Type B pancreatic cell (in vitro differentiated cells): ENCODE measurements at regions not wholly inside any gene's neighbourhood (a gene's known extent, or its start where the extent isn't known, plus 50 kb on each side); places are given as distances from the start of the nearest gene placed in this dataset.

Experiments
- DNase-seq: peaks from one replicate; pipeline ENCODE4 v3.0.0; 2021; ENCODE audit warnings: mixed read lengths; ENCODE audit not compliant: unreplicated experiment; ENCODE audit errors: extremely low spot score
- H3K27ac Mint-ChIP-seq: 2 replicates; pipeline ENCODE4 v1.8.0; 2021; ENCODE audit warnings: mild to moderate bottlenecking, mixed read lengths
- H3K27me3 Mint-ChIP-seq: 2 replicates; pipeline ENCODE4 v1.8.0; 2021; ENCODE audit warnings: mixed read lengths
- H3K36me3 Mint-ChIP-seq: 2 replicates; pipeline ENCODE4 v1.8.0; 2021; ENCODE audit warnings: mixed read lengths
- H3K4me1 Mint-ChIP-seq: one replicate; pipeline ENCODE4 v1.8.0; 2021; ENCODE audit warnings: mixed read lengths; ENCODE audit not compliant: unreplicated experiment
- H3K4me3 Mint-ChIP-seq: 2 replicates; pipeline ENCODE4 v1.8.0; 2021; ENCODE audit warnings: mild to moderate bottlenecking, mixed read lengths
- H3K9me3 Mint-ChIP-seq: 2 replicates; pipeline ENCODE4 v1.8.0; 2021; ENCODE audit warnings: mixed read lengths
- TF ChIP-seq, protein P1 (sequence below): fragments of 200-600 bp; sonication (generic); conservative IDR thresholded peaks from 2 replicates; pipeline ENCODE4 v1.5.0; 2021; ENCODE audit warnings: antibody characterized with exemption, mild to moderate bottlenecking

DNA sequence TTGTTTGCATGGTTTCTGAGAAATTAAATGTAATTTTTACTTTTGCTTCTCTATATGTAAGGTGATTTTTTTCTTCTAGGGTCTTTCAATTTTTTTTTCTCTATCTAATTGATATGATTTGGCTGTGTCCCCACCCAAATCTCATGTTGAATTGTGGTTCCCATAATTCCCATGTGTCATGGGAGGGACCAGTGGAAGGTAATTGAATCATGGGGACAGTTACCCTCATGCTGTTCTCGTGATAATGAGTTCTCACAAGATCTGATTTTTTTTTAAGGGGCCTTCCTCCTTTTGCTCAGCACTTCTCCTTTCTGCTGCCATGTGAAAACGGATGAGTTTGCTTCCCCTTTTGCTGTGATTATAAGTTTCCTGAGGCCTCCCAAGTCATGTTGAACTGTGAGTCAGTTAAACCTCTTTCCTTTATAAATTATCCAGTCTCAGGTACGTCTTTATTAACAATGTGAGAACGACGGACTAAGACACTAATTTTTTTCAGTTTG, 150.8 kb downstream of the MTRR start:
- no peaks in the 10 kb centered on the region for H3K27me3 Mint-ChIP-seq
- no peaks in the 10 kb centered on the region for H3K36me3 Mint-ChIP-seq
- TF ChIP-seq, protein P1, sequence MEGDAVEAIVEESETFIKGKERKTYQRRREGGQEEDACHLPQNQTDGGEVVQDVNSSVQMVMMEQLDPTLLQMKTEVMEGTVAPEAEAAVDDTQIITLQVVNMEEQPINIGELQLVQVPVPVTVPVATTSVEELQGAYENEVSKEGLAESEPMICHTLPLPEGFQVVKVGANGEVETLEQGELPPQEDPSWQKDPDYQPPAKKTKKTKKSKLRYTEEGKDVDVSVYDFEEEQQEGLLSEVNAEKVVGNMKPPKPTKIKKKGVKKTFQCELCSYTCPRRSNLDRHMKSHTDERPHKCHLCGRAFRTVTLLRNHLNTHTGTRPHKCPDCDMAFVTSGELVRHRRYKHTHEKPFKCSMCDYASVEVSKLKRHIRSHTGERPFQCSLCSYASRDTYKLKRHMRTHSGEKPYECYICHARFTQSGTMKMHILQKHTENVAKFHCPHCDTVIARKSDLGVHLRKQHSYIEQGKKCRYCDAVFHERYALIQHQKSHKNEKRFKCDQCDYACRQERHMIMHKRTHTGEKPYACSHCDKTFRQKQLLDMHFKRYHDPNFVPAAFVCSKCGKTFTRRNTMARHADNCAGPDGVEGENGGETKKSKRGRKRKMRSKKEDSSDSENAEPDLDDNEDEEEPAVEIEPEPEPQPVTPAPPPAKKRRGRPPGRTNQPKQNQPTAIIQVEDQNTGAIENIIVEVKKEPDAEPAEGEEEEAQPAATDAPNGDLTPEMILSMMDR = no peak
- no peaks in the 10 kb centered on the region for H3K9me3 Mint-ChIP-seq
- no peak overlapping the region for H3K4me3 Mint-ChIP-seq
- H3K4me1 Mint-ChIP-seq = no peaks in the 10 kb centered on the region
- no peak overlapping the region for H3K27ac Mint-ChIP-seq
- DNase-seq = no peak

DNA sequence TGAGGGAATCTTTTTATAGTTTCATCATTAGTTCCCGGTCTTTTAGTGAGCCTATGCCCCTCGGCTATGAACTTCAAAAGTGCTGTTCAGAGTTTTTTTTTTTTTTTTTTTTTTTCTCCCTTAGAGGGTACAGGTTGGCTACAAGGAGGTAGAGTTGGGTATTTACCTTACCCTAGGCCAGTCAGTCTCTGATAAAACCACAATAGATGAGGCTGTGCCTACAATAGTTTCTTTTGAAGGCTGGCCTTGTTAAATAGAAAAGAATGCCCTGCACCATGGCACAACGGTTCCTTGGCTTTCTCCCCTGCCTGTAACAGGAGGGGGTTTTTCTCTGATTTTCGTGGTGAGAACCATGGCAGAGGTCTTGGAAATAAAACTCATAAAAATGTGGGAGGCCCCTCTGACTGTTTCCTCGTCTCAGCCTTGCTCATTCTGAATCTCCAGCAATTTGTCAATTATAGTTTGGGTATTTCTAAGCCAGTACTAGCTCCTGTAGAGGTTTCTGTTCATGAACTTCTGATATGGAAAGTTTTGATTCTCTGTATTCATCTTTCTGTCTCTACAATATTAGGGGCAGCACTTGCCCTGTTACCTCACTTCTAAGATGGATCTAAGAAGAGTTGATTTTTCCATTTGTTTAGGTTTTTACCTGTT, 152.0 kb downstream of the MTRR start:
- DNase-seq = no peak
- no peak overlapping the region for H3K27ac Mint-ChIP-seq
- H3K9me3 Mint-ChIP-seq = no peaks in the 10 kb centered on the region
- H3K36me3 Mint-ChIP-seq = no peaks in the 10 kb centered on the region
- H3K4me1 Mint-ChIP-seq = no peaks in the 10 kb centered on the region
- H3K27me3 Mint-ChIP-seq = peaks cover 1% of the 10 kb centered on the region
- TF ChIP-seq, protein P1 = no peak
- no peak overlapping the region for H3K4me3 Mint-ChIP-seq

DNA sequence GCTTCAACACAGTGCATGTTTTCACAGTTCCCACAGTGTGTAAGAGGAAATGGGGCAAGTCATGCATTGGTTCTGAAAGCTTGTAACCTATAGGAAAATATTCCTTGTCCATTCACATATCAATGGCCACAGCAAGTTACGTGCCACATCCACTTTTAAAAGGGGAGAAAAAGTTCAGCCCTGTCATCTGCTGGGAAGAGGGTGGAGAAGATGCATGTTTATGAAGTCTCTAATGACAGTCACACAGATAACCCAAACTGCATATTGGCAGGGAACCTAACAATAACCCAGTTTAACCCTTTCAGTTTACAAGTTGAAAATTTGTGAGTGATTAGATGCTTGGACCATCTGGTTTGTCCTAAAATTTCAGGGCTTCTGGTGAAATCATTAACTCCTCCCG, 159.3 kb downstream of the MTRR start:
- no peak for DNase-seq
- H3K36me3 Mint-ChIP-seq = no peaks in the 10 kb centered on the region
- no peaks in the 10 kb centered on the region for H3K9me3 Mint-ChIP-seq
- no peak overlapping the region for H3K4me3 Mint-ChIP-seq
- H3K27ac Mint-ChIP-seq = no peak overlapping the region
- peaks cover 8% of the 10 kb centered on the region for H3K27me3 Mint-ChIP-seq
- H3K4me1 Mint-ChIP-seq = no peaks in the 10 kb centered on the region
- TF ChIP-seq, protein P1 = no peak

DNA sequence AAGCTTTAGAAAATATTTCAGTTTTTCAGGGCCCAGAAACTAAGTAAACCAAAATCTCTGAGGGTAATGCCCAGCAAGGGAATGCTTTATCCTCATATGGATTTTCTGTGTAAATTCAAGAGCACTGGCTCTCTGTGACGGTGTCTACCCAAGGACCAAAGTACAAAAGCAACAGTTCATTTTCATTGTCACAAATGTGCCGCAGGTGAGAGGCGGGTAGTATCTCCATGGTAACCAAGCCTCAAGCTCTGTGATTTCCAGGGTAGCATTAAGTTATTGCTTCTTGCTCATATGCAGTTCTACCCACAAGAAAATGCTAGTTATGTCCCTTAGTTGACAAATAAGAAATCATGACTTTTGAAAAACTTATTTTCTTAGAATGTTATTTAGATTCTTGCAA, 164.3 kb downstream of the MTRR start:
- TF ChIP-seq, protein P1 = no peak
- no peak for DNase-seq
- Mint-ChIP-seq H3K36me3 (no peaks in the 10 kb centered on the region), H3K27me3 (peaks cover 4% of the 10 kb centered on the region), H3K9me3 (no peaks in the 10 kb centered on the region), H3K27ac (no peak overlapping the region), H3K4me3 (no peak overlapping the region), H3K4me1 (no peaks in the 10 kb centered on the region)

DNA sequence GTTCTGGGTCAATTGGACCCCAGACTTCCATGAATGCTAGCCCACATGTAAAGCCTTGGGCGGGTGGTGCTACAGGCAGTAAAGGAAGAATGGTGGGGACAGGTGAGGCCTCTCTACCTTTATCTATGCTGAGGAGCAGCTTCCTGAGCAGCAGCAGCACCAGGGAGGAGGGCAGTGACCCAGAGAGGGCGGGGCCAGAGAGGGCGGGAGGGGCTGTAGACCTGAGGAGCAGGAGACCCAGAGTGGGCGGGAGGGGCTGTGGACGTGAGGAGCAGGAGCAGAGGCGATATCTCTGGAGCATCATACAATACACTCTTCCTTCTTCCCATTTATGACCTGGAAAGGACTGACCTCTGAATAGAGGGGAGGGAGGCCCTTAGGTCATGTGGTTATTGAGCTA, 165.9 kb downstream of the MTRR start:
- Mint-ChIP-seq H3K27me3 (no peaks in the 10 kb centered on the region), H3K27ac (no peak overlapping the region), H3K4me1 (no peaks in the 10 kb centered on the region), H3K36me3 (no peaks in the 10 kb centered on the region), H3K4me3 (no peak overlapping the region), H3K9me3 (no peaks in the 10 kb centered on the region)
- DNase-seq = no peak
- TF ChIP-seq, protein P1 = no peak
